Mucosa of descending colon (tissue), 3 donors: ENCODE measurements at regions not wholly inside any gene's neighbourhood (a gene's known extent, or its start where the extent isn't known, plus 50 kb on each side); places are given as distances from the start of the nearest gene placed in this dataset.

Experiments
- ATAC-seq: fragments of 200-7000 bp; cut with Tn5 transposase; one replicate; pipeline ENCODE4 v1.9.1; 2020; ENCODE audit warnings: mild to moderate bottlenecking, moderate library complexity
- DNase-seq, 3 donors: peaks; one replicate each; pipeline ENCODE4 v3.0.0-alpha.2; 2020
- H3K36me3 ChIP-seq: fragments of 200-600 bp; one replicate; pipeline ENCODE4 v1.8.0; 2021; ENCODE audit warnings: low read depth, mild to moderate bottlenecking
- H3K4me1 ChIP-seq: fragments of 200-600 bp; one replicate; pipeline ENCODE4 v1.8.0; 2021; ENCODE audit warnings: low read depth, mild to moderate bottlenecking
- H3K4me3 ChIP-seq: fragments of 200-600 bp; one replicate; pipeline ENCODE4 v1.8.0; 2021; ENCODE audit warnings: mild to moderate bottlenecking
- H3K9me3 ChIP-seq: fragments of 200-600 bp; one replicate; pipeline ENCODE4 v1.8.0; 2021; ENCODE audit warnings: mild to moderate bottlenecking
- intact Hi-C, 2 donors: fragments of 100-400 bp; cut with DNase I in 1 of 2; cut with micrococcal nuclease in 1 of 2; formaldehyde crosslinking; loops; one replicate each; pipeline versions ENCODE4 v1.11.0 to v1.11.1; 2022; cut with DNase I, micrococcal nuclease
- TF ChIP-seq, protein P1 (sequence below): fragments of 200-600 bp; IDR thresholded peaks from one replicate; pipeline ENCODE4 v1.8.0; 2022; ENCODE audit warnings: antibody characterized with exemption, mild to moderate bottlenecking
- donor health status: DM: no; HTN: no; CAD: no; lungs with moderate emphysema.
- donor health status: DM: no; HTN: no; CAD: no.
- donor health status: DM: no; HTN: yes; CAD: no.

GRCh38 chr2:207275779-207276178 lies 110.0 kb upstream of the KLF7 start:
- TF ChIP-seq, protein P1, sequence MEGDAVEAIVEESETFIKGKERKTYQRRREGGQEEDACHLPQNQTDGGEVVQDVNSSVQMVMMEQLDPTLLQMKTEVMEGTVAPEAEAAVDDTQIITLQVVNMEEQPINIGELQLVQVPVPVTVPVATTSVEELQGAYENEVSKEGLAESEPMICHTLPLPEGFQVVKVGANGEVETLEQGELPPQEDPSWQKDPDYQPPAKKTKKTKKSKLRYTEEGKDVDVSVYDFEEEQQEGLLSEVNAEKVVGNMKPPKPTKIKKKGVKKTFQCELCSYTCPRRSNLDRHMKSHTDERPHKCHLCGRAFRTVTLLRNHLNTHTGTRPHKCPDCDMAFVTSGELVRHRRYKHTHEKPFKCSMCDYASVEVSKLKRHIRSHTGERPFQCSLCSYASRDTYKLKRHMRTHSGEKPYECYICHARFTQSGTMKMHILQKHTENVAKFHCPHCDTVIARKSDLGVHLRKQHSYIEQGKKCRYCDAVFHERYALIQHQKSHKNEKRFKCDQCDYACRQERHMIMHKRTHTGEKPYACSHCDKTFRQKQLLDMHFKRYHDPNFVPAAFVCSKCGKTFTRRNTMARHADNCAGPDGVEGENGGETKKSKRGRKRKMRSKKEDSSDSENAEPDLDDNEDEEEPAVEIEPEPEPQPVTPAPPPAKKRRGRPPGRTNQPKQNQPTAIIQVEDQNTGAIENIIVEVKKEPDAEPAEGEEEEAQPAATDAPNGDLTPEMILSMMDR = no peak
- intact Hi-C loops = no loop called here
- DNase-seq (no peak), ATAC-seq (no peak)
- Histone ChIP-seq H3K36me3 (no peaks in the 10 kb centered on the region), H3K4me3 (no peak overlapping the region), H3K9me3 (no peaks in the 10 kb centered on the region), H3K4me1 (no peaks in the 10 kb centered on the region)

DNA sequence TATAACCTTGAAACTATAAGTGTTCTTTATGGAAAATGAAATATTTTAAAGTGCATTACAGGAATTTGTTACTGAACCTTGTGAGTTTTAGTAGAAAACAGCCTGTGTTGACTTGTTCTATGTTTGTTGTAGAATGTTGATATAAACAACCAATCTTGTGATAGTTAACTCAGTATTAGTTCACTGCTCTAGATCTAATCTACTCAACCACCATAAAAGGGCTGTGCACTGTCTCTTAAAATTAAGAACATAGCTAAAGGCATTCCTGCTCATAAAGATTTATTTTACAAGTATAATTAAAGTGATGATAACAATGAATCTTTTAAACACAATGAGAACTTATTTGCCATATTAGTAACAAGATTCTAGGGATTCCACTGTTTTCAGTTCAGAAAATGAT lies 110.5 kb upstream of the KLF7 start:
- TF ChIP-seq, protein P1 = no peak
- no peak overlapping the region for H3K4me3 ChIP-seq
- H3K36me3 ChIP-seq = no peaks in the 10 kb centered on the region
- no peaks in the 10 kb centered on the region for H3K4me1 ChIP-seq
- H3K9me3 ChIP-seq = no peaks in the 10 kb centered on the region
- ATAC-seq = no peak
- intact Hi-C loops = no loop called here
- no peak for DNase-seq

DNA sequence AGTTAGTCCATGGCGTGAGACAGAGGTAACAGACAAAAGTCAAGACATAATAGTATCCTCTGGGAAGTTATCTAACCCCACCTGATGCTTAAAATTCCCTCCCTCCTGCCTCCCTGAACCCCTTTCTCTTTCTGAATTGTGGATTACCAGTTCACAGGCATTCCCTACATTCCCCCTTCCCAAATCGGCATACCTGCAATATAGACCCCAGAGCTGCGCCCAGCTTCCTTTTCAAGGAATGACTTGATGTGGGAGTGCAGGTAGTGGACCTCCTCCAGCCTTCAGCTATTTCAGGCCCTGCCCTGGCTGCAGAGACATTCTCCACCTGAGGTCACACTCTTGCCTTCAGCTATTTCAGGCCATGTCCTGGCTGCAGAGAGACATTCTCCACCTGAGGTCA lies 111.1 kb upstream of the KLF7 start:
- Histone ChIP-seq H3K9me3 (no peaks in the 10 kb centered on the region), H3K4me1 (no peaks in the 10 kb centered on the region), H3K4me3 (no peak overlapping the region), H3K36me3 (no peaks in the 10 kb centered on the region)
- DNase-seq (no peak), ATAC-seq (no peak)
- intact Hi-C loops = no loop called here
- TF ChIP-seq, protein P1 = no peak

GRCh38 chr2:207279520-207279919 lies 113.8 kb upstream of the KLF7 start:
- DNase-seq (no peak), ATAC-seq (no peak)
- H3K4me3 ChIP-seq = no peak overlapping the region
- TF ChIP-seq, protein P1 = no peak
- H3K36me3 ChIP-seq = no peaks in the 10 kb centered on the region
- no peaks in the 10 kb centered on the region for H3K4me1 ChIP-seq
- no peaks in the 10 kb centered on the region for H3K9me3 ChIP-seq
- intact Hi-C loops = no loop called here

DNA sequence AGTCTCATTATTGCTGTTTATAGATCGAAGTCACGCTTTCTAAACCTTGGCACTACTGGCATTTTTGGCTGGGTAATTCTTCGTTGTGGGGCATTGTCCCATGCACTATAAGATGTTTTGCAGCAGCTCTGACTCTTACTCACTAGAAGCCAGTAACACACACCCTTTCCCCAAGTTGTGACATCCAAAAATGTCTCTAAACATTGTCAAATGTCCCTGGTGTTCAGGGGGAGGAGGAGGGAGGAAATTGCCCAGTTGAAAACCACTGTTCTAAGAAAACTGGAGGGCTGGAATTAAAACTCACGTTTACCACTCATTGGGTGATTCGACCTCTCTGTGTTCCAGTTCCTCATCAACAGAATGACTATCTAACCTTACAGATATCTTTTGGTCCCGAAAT lies 115.7 kb upstream of the KLF7 start:
- intact Hi-C loops = no loop called here
- H3K4me3 ChIP-seq = no peak overlapping the region
- no peak for ATAC-seq
- DNase-seq = no peak
- H3K4me1 ChIP-seq = no peaks in the 10 kb centered on the region
- TF ChIP-seq, protein P1 = no peak
- H3K9me3 ChIP-seq = no peaks in the 10 kb centered on the region
- no peaks in the 10 kb centered on the region for H3K36me3 ChIP-seq

DNA sequence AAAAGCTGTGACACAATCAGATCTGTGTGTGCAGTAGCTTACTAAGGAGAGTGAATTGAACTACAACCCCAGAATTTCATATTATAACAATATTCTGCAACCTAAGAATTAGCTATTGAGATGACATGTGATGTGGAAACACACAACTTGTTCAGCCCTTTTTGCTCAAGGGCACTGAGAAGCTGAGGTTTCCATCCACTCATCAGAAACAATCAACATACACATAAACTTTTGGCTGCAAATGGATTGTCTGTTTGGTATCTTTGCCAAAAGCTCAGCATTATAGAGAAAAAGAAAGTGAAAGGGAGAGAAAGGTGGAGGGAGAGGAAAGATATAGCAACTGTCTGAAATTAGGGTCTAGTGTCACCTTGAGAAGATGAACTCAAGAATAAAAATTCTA lies 117.2 kb upstream of the KLF7 start:
- Histone ChIP-seq H3K4me1 (no peaks in the 10 kb centered on the region), H3K4me3 (no peak overlapping the region), H3K36me3 (no peaks in the 10 kb centered on the region), H3K9me3 (no peaks in the 10 kb centered on the region)
- intact Hi-C loops = no loop called here
- no peak for ATAC-seq
- TF ChIP-seq, protein P1 = no peak
- no peak for DNase-seq
